Neural progenitor cell (in vitro differentiated cells): ENCODE measurements at regions not wholly inside any gene's neighbourhood (a gene's known extent, or its start where the extent isn't known, plus 50 kb on each side); places are given as distances from the start of the nearest gene placed in this dataset.

Experiments used
- DNase-seq: peaks from one replicate; pipeline ENCODE4 v3.0.0-alpha.2; 2016; ENCODE audit warnings: low spot score
- H2AFZ ChIP-seq: fragments of 200-600 bp; sonication (generic); replicated peaks from 2 replicates; pipeline ENCODE4 v1.6.1; 2016; ENCODE audit warnings: antibody characterized with exemption
- H3F3A ChIP-seq: fragments of 200-600 bp; sonication (generic); 2 replicates; pipeline ENCODE4 v1.6.1; 2016; ENCODE audit warnings: antibody characterized with exemption, low read depth
- H3K27ac ChIP-seq: fragments of 200-600 bp; sonication (generic); 2 replicates; pipeline ENCODE4 v1.5.1; 2016; ENCODE audit warnings: mild to moderate bottlenecking
- H3K27me3 ChIP-seq: fragments of 200-600 bp; sonication (generic); 2 replicates; pipeline ENCODE4 v1.6.1; 2016; ENCODE audit warnings: mild to moderate bottlenecking, moderate library complexity
- H3K36me3 ChIP-seq: fragments of 200-600 bp; sonication (generic); 2 replicates; pipeline ENCODE4 v1.5.1; 2016
- H3K4me1 ChIP-seq: fragments of 200-600 bp; sonication (generic); 2 replicates; pipeline ENCODE4 v1.6.1; 2016; ENCODE audit warnings: mixed run types
- H3K4me2 ChIP-seq: fragments of 200-600 bp; sonication (generic); 2 replicates; pipeline ENCODE4 v1.6.1; 2016
- H3K4me3 ChIP-seq: fragments of 200-600 bp; sonication (generic); 2 replicates; pipeline ENCODE4 v1.5.1; 2016
- H3K79me2 ChIP-seq: fragments of 200-600 bp; sonication (generic); 2 replicates; pipeline ENCODE4 v1.6.1; 2016; ENCODE audit warnings: low read depth
- H3K9ac ChIP-seq: fragments of 200-600 bp; sonication (generic); 2 replicates; pipeline ENCODE4 v1.6.1; 2016
- H3K9me3 ChIP-seq: fragments of 200-600 bp; sonication (generic); 2 replicates; pipeline ENCODE4 v1.5.1; 2016; ENCODE audit warnings: low read depth
- H4K20me1 ChIP-seq: fragments of 200-600 bp; sonication (generic); 2 replicates; pipeline ENCODE4 v1.6.1; 2016; ENCODE audit warnings: low read depth
- H3K27ac Mint-ChIP-seq: 3 replicates; pipeline ENCODE4 v1.8.0; 2021; ENCODE audit warnings: mixed read lengths
- H3K27me3 Mint-ChIP-seq: 2 replicates; pipeline ENCODE4 v1.8.0; 2022; ENCODE audit warnings: low read depth, mild to moderate bottlenecking, inconsistent platforms, moderate library complexity, mixed read lengths; ENCODE audit not compliant: insufficient read depth
- H3K36me3 Mint-ChIP-seq: 3 replicates; pipeline ENCODE4 v1.8.0; 2021; ENCODE audit warnings: mixed read lengths
- H3K4me1 Mint-ChIP-seq: 3 replicates; pipeline ENCODE4 v1.8.0; 2021; ENCODE audit warnings: mixed read lengths
- H3K4me3 Mint-ChIP-seq: 3 replicates; pipeline ENCODE4 v1.8.0; 2021; ENCODE audit warnings: mild to moderate bottlenecking, moderate library complexity, mixed read lengths
- H3K9me3 Mint-ChIP-seq: 3 replicates; pipeline ENCODE4 v1.8.0; 2020; ENCODE audit warnings: mixed read lengths
- CTCF ChIP-seq: fragments of 200-600 bp; sonication (generic); IDR thresholded peaks from 2 replicates; pipeline ENCODE4 v1.5.1; 2017; ENCODE audit warnings: antibody characterized with exemption, mild to moderate bottlenecking
- EZH2 ChIP-seq: fragments of 200-600 bp; sonication (generic); IDR thresholded peaks from 2 replicates; pipeline ENCODE4 v1.6.1; 2017; ENCODE audit warnings: antibody characterized with exemption, mild to moderate bottlenecking, moderate library complexity
- EZH2phosphoT487 ChIP-seq: fragments of 200-600 bp; sonication (generic); IDR thresholded peaks from 2 replicates; pipeline ENCODE4 v1.6.1; 2017; ENCODE audit warnings: antibody characterized with exemption

DNA sequence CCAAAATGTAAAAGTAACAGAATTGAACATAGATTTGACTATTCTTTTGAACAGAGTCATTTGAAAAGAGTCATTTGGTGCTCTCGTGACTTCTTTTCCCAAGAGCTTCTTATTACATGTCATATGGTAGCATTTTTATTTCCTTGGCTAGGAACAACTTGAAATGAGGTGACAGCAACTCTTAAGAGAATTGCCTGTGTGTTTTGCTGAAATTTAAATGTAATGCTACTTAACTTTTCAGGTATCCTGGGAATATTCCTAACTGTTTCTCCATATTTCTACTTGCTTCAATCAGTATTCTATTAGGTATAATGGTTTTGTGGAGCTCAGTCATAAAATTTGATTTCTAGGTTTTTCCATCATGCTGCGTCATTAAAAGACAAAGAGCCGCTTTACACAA is 700.7 kb downstream of the LUZP2 start:
- no peak overlapping the region for H3K4me3 ChIP-seq
- H3K4me1 ChIP-seq: no peaks in the 10 kb centered on the region
- no peak overlapping the region for H3K4me2 ChIP-seq
- H3K9ac ChIP-seq: no peak overlapping the region
- Mint-ChIP-seq H3K4me3 (no peak overlapping the region), H3K9me3 (no peaks in the 10 kb centered on the region), H3K36me3 (no peaks in the 10 kb centered on the region), H3K27ac (no peak overlapping the region), H3K4me1 (no peaks in the 10 kb centered on the region), H3K27me3 (no peaks in the 10 kb centered on the region)
- no peak overlapping the region for H2AFZ ChIP-seq
- no peaks in the 10 kb centered on the region for H3K9me3 ChIP-seq
- DNase-seq: no peak
- no peaks in the 10 kb centered on the region for H4K20me1 ChIP-seq
- H3K36me3 ChIP-seq: no peaks in the 10 kb centered on the region
- H3K79me2 ChIP-seq: no peaks in the 10 kb centered on the region
- H3K27me3 ChIP-seq: no peaks in the 10 kb centered on the region
- no peak for TF ChIP-seq EZH2
- no peak for TF ChIP-seq CTCF
- TF ChIP-seq EZH2phosphoT487: no peak
- no peaks in the 10 kb centered on the region for H3F3A ChIP-seq
- H3K27ac ChIP-seq: no peak overlapping the region

DNA sequence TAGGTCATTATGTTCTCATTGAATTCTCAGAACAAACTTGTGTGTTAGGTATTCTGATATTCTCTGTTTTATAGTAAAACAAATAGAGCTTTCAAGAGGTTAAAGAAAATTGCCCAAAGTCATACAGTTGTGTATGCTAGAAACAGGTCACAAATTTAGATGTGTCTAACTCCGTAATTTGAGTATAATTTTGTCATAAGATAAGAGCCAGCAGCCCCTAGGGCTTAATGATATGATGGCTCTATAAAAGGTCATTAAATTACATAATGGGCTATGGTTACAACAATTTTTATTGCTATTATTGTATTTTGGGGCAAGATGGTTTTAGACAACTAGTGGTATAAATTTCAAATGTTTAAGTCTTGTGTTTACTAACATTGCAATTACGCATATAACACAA is 701.9 kb downstream of the LUZP2 start:
- Histone ChIP-seq H2AFZ (no peak overlapping the region), H3K4me1 (no peaks in the 10 kb centered on the region), H3K79me2 (no peaks in the 10 kb centered on the region), H3K36me3 (no peaks in the 10 kb centered on the region), H3K4me2 (no peak overlapping the region), H3F3A (no peaks in the 10 kb centered on the region), H3K4me3 (no peak overlapping the region), H3K27ac (no peak overlapping the region), H3K9ac (no peak overlapping the region), H4K20me1 (no peaks in the 10 kb centered on the region), H3K27me3 (no peaks in the 10 kb centered on the region), H3K9me3 (no peaks in the 10 kb centered on the region)
- Mint-ChIP-seq H3K27ac (no peak overlapping the region), H3K27me3 (no peaks in the 10 kb centered on the region), H3K9me3 (no peaks in the 10 kb centered on the region), H3K4me3 (no peak overlapping the region), H3K4me1 (no peaks in the 10 kb centered on the region), H3K36me3 (no peaks in the 10 kb centered on the region)
- TF ChIP-seq EZH2phosphoT487 (no peak), EZH2 (no peak), CTCF (no peak)
- DNase-seq: no peak

DNA sequence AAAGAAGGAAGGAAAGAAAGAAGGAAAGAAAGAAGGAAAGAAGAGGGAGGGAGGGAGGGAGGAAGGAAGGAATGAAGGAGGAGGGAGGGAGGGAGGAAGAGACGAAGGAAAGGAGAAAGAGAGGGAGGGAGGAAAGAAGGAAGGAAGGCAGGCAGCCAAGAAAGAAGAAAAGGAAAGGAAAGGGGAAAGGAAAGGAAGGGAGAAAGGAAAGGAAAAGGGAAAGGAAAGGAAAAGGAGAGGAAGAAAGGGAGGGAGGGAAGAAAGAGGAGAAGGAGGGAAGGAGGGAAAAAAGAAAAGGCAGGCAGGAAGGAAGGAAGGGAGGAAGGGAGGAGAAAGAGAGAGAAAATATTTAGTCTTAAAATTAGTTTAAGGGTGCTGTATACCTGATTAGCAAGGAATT is 704.1 kb downstream of the LUZP2 start:
- no peaks in the 10 kb centered on the region for H3K27me3 Mint-ChIP-seq
- no peak overlapping the region for H3K27ac ChIP-seq
- no peak overlapping the region for H3K9ac ChIP-seq
- no peak for DNase-seq
- no peak overlapping the region for H3K4me2 ChIP-seq
- H3K9me3 Mint-ChIP-seq: no peaks in the 10 kb centered on the region
- no peaks in the 10 kb centered on the region for H3K4me1 ChIP-seq
- no peak overlapping the region for H2AFZ ChIP-seq
- H3K4me3 ChIP-seq: no peak overlapping the region
- H3K36me3 ChIP-seq: no peaks in the 10 kb centered on the region
- no peak overlapping the region for H3K27ac Mint-ChIP-seq
- no peaks in the 10 kb centered on the region for H3F3A ChIP-seq
- no peaks in the 10 kb centered on the region for H3K27me3 ChIP-seq
- no peaks in the 10 kb centered on the region for H4K20me1 ChIP-seq
- no peaks in the 10 kb centered on the region for H3K9me3 ChIP-seq
- no peak overlapping the region for H3K4me3 Mint-ChIP-seq
- H3K79me2 ChIP-seq: no peaks in the 10 kb centered on the region
- no peaks in the 10 kb centered on the region for H3K4me1 Mint-ChIP-seq
- no peak for TF ChIP-seq CTCF
- no peak for TF ChIP-seq EZH2phosphoT487
- no peak for TF ChIP-seq EZH2
- H3K36me3 Mint-ChIP-seq: no peaks in the 10 kb centered on the region

DNA sequence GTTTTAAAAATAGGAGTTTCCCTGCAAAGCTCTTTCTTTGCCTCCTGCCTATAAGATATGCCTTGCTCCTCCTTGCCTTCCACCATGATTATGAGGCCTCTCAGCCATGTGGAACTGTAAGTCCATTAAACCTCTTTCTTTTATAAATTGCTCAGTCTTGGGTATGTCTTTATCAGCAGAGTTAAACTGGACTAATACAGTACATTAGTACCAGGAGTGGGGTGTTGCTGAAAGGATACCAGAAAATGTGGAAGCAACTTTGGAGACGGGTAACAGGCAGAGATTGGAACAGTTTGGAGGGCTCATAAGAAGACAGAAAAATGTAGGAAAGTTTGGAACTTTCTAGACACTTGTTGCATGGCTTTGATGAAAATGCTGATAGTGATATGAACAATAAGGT is 709.9 kb downstream of the LUZP2 start:
- Histone ChIP-seq H2AFZ (no peak overlapping the region), H3F3A (no peaks in the 10 kb centered on the region), H3K9ac (no peak overlapping the region), H3K4me1 (no peaks in the 10 kb centered on the region), H3K27ac (no peak overlapping the region), H3K4me2 (no peak overlapping the region), H3K36me3 (no peaks in the 10 kb centered on the region), H3K4me3 (no peak overlapping the region), H4K20me1 (no peaks in the 10 kb centered on the region), H3K79me2 (no peaks in the 10 kb centered on the region), H3K9me3 (no peaks in the 10 kb centered on the region), H3K27me3 (no peaks in the 10 kb centered on the region)
- no peaks in the 10 kb centered on the region for H3K27me3 Mint-ChIP-seq
- H3K4me3 Mint-ChIP-seq: no peak overlapping the region
- no peaks in the 10 kb centered on the region for H3K36me3 Mint-ChIP-seq
- no peak for TF ChIP-seq EZH2phosphoT487
- TF ChIP-seq CTCF: no peak
- TF ChIP-seq EZH2: no peak
- H3K4me1 Mint-ChIP-seq: no peaks in the 10 kb centered on the region
- no peak overlapping the region for H3K27ac Mint-ChIP-seq
- DNase-seq: no peak
- H3K9me3 Mint-ChIP-seq: peaks cover 6% of the 10 kb centered on the region
